BLaER1 treated with 17β-estradiol and CSF1 and Interleukin-3, amounts not matched to agents 10 nM and 100 nM (cell line): ENCODE measurements at regions not wholly inside any gene's neighbourhood (a gene's known extent, or its start where the extent isn't known, plus 50 kb on each side); places are given as distances from the start of the nearest gene placed in this dataset.
A peak's percentile ranks its signal among the peaks of the same experiment; 100 is the strongest.
"Not testable (repeated sequence)": the region's sequence is repeated elsewhere in the genome, so short reads cannot be mapped to it uniquely, and the experiment has no call there.

Experiments used
- H3K27ac ChIP-seq, 11 experiments: shearing (Covaris generic); formaldehyde crosslinking; 2 replicates each; pipeline ENCODE4 v1.8.1; 2022
- H3K27me3 ChIP-seq, 11 experiments: shearing (Covaris generic); formaldehyde crosslinking; 2 replicates each; pipeline ENCODE4 v1.8.1; 2022
- H3K36me3 ChIP-seq, 11 experiments: shearing (Covaris generic); formaldehyde crosslinking; 2 replicates each; pipeline ENCODE4 v1.8.1; 2022
- H3K4me1 ChIP-seq, 10 experiments: shearing (Covaris generic); formaldehyde crosslinking; 2 replicates each; pipeline ENCODE4 v1.8.1; 2022
- H3K4me2 ChIP-seq, 11 experiments: shearing (Covaris generic); formaldehyde crosslinking; 2 replicates each; pipeline ENCODE4 v1.8.1; 2022
- H3K4me3 ChIP-seq, 10 experiments: shearing (Covaris generic); formaldehyde crosslinking; 2 replicates each; pipeline ENCODE4 v1.8.1; 2022
- H3K9ac ChIP-seq, 11 experiments: shearing (Covaris generic); formaldehyde crosslinking; 2 replicates each; pipeline ENCODE4 v1.8.1; 2022
- H3K9me3 ChIP-seq, 11 experiments: shearing (Covaris generic); formaldehyde crosslinking; replicated peaks in 1 of 11; 2 replicates each; pipeline ENCODE4 v1.8.1; 2022
- H4K20me1 ChIP-seq, 11 experiments: shearing (Covaris generic); formaldehyde crosslinking; 2 replicates each; pipeline ENCODE4 v1.8.1; 2022
- Cebpa-rat ChIP-seq, 11 experiments: shearing (Covaris generic); IDR thresholded peaks; 2 replicates each; pipeline ENCODE4 v1.8.1; 2022

GRCh38 chr6:27782748-27783147 is 129.4 kb downstream of the OR2B2 start:
- Histone ChIP-seq H3K9ac (no peak overlapping the region), H4K20me1 (no peaks in the 10 kb centered on the region), H3K4me1 (peaks cover 0 to 4% (median 0%) of the 10 kb centered on the region in 10 experiments; a peak in 1 of 20 replicates), H3K9me3 (no peaks in the 10 kb centered on the region), H3K27ac (no peak overlapping the region), H3K36me3 (no peaks in the 10 kb centered on the region), H3K4me2 (no peak overlapping the region), H3K4me3 (no peak overlapping the region), H3K27me3 (no peaks in the 10 kb centered on the region)
- no peak for TF ChIP-seq Cebpa-rat (IDR thresholded peaks at IDR 0.05)

- Histone ChIP-seq H3K27ac (no peak overlapping the region), H3K4me2 (no peak overlapping the region), H3K36me3 (no peaks in the 10 kb centered on the region), H3K27me3 (no peaks in the 10 kb centered on the region), H3K9me3 (no peaks in the 10 kb centered on the region), H3K4me1 (peaks cover 0 to 34% (median 9%) of the 10 kb centered on the region in 10 experiments; a peak in 12 of 20 replicates), H3K9ac (no peak overlapping the region), H3K4me3 (no peak overlapping the region), H4K20me1 (no peaks in the 10 kb centered on the region)
- no peak for TF ChIP-seq Cebpa-rat (IDR thresholded peaks at IDR 0.05)
Measured at GRCh38 chr6:27778625-27779417, 133.4 kb downstream of the OR2B2 start.

DNA sequence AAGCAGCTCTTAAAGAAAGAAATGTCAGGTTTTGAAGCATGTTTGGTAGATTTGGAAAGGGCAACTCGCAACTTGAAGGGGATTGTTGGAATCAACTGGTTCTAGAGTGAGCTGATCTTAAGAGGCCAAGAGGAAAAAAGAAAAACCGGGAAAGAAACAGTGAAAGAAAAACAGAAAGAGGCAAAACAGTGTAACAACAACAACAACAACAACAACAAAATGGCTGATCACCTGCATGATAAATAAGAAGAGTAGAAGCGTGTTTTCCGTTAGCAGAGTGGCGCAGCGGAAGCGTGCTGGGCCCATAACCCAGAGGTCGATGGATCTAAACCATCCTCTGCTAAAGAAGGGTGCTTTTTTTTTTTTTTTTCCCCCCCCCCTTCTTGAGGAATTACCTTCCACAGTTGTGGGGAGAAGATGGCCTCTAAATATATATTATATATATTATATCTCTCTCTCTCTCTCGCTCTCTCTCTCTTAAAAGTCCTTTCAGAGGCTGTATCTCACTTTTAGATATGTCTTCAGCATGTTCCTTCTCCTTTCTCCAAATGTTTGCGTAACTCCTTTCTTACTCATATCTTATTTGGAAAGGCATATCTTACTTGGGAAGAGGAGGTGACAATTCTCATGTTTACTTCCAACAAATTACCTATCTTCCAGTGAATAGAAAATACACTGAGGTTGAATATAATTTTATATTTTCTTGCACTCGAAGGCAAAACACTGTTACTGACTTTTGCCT is 134.4 kb downstream of the OR2B2 start:
- no peaks in the 10 kb centered on the region for H3K9me3 ChIP-seq
- H3K36me3 ChIP-seq, result no peaks in the 10 kb centered on the region
- H3K27ac ChIP-seq, result no peak overlapping the region
- TF ChIP-seq Cebpa-rat (IDR thresholded peaks at IDR 0.05), result no peak
- peak overlapping the region in 3 of 11 experiments; percentile 7 to 39 (median 35); a peak in 3 of 22 replicates for H3K4me2 ChIP-seq
- no peaks in the 10 kb centered on the region for H3K27me3 ChIP-seq
- H3K4me1 ChIP-seq, result peaks cover 0 to 44% (median 17%) of the 10 kb centered on the region in 10 experiments; a peak in 12 of 20 replicates
- H3K9ac ChIP-seq, result no peak overlapping the region
- no peak overlapping the region for H3K4me3 ChIP-seq
- H4K20me1 ChIP-seq, result no peaks in the 10 kb centered on the region

DNA sequence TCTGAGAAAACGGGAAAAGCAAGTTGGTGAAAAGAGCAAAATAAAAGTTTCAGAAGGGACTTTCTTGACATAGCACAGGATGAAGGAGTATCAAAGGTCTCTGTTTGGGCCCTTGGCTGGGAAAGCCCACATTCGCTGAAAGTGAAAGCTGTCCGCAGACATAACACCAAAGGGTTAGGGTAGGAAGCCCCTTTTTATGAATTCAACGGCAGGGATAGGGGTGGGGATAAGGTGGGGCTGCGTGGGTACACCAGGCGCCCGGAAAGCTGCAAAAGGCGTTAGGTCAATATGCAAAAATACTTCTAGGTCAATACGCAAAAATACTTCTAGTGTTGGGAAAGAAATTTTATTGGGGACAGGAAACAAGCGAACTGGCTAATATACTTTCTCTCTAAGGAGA is 135.1 kb downstream of the OR2B2 start:
- Histone ChIP-seq H3K4me3 (no peak overlapping the region), H3K4me1 (peaks cover 0 to 51% (median 21%) of the 10 kb centered on the region in 10 experiments; a peak in 14 of 20 replicates), H3K9ac (no peak overlapping the region), H3K27ac (no peak overlapping the region), H3K9me3 (no peaks in the 10 kb centered on the region), H3K36me3 (no peaks in the 10 kb centered on the region), H4K20me1 (no peaks in the 10 kb centered on the region), H3K4me2 (0 out of 22 replicates have a peak overlapping the region, but pooled peaks of 1 of the 11 experiments have one; percentile 39), H3K27me3 (no peaks in the 10 kb centered on the region)
- TF ChIP-seq Cebpa-rat (IDR thresholded peaks at IDR 0.05), result no peak

- Histone ChIP-seq H3K9me3 (no peaks in the 10 kb centered on the region), H3K9ac (no peak overlapping the region), H3K4me1 (peaks cover 0 to 57% (median 25%) of the 10 kb centered on the region in 10 experiments; a peak in 14 of 20 replicates), H3K4me3 (no peak overlapping the region), H4K20me1 (no peaks in the 10 kb centered on the region), H3K27ac (no peak overlapping the region; a peak in 1 of 22 replicates), H3K36me3 (no peaks in the 10 kb centered on the region), H3K27me3 (no peaks in the 10 kb centered on the region), H3K4me2 (peak overlapping the region in 2 of 11 experiments; percentile 41 to 60; a peak in 2 of 22 replicates)
- TF ChIP-seq Cebpa-rat (IDR thresholded peaks at IDR 0.05), result no peak
Measured at GRCh38 chr6:27776504-27776903, 135.7 kb downstream of the OR2B2 start.

DNA sequence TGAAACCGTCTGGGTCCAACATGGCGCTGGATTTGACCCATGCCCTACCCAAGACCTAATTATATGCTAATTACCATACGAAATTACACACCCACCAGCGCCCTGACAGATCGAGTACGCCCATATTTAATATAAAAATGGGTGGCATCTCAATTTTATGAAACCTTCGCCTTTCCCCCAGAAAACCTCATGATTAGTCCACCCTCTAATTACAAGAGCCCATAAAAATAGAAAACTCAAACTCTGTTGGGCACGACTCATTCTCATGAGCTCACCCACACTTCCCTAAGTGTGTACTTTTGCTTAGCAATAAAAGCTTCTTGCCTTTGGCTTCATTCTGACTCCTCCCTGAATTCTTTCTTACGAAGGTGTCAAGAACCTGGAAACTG is 136.4 kb downstream of the OR2B2 start:
- H4K20me1 ChIP-seq, result no peaks in the 10 kb centered on the region
- H3K27ac ChIP-seq, result peak overlapping the region in 3 of 11 experiments; percentile 21 to 44 (median 40); a peak in 4 of 22 replicates
- H3K4me1 ChIP-seq, result peaks cover 0 to 64% (median 28%) of the 10 kb centered on the region in 10 experiments; a peak in 14 of 20 replicates
- H3K27me3 ChIP-seq, result no peaks in the 10 kb centered on the region
- no peaks in the 10 kb centered on the region for H3K9me3 ChIP-seq
- no peak overlapping the region for H3K4me3 ChIP-seq
- H3K36me3 ChIP-seq, result no peaks in the 10 kb centered on the region
- H3K4me2 ChIP-seq, result peak overlapping the region in 5 of 11 experiments; percentile 41 to 64 (median 51); a peak in 10 of 22 replicates
- no peak for TF ChIP-seq Cebpa-rat (IDR thresholded peaks at IDR 0.05)
- H3K9ac ChIP-seq, result no peak overlapping the region

DNA sequence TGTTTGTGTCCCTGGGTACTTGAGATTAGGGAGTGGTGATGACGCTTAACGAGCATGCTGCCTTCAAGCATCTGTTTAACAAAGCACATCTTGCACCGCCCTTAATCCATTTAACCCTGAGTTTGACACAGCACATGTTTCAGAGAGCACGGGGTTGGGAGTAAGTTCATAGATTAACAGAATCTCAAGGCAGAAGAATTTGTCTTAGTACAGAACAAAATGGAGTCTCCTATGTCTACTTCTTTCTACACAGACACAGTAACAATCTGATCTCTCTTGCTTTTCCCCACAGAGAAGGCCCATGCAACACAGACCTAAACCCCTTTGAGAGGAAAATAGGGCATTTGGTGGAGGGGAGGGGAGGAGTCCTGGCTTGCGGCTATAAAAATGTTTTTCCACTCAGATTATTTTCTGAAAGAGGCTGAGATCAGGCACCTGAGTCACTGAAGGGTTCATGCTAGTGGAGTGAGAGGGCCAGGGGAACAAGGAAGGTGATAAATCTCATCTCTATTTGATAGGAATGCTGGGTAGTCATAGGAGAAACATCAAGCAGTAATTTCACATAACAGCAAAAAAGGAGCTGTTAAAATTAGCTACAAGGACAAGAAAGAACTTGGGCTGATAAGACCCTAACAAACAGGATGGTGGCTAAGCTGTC is 136.9 kb downstream of the OR2B2 start:
- not testable (repeated sequence) for H3K9me3 ChIP-seq, H4K20me1 ChIP-seq, H3K4me3 ChIP-seq, H3K36me3 ChIP-seq, H3K9ac ChIP-seq, H3K27me3 ChIP-seq
- Histone ChIP-seq H3K27ac (peak overlapping the region in 3 of 11 experiments; percentile 21 to 44 (median 40); a peak in 4 of 22 replicates), H3K4me1 (peaks cover 0 to 66% (median 28%) of the 10 kb centered on the region in 10 experiments; a peak in 14 of 20 replicates), H3K4me2 (peak overlapping the region in 5 of 11 experiments; percentile 41 to 64 (median 51); a peak in 6 of 22 replicates)

- H3K27ac ChIP-seq, result peak overlapping the region in 3 of 11 experiments; percentile 54 to 76 (median 73); a peak in 6 of 22 replicates
- 0 out of 22 replicates have a peak overlapping the region, but pooled peaks of 1 of the 11 experiments have one; percentile 34 for H3K9ac ChIP-seq
- not testable (repeated sequence) for H3K9me3 ChIP-seq, H3K36me3 ChIP-seq, H3K27me3 ChIP-seq, H4K20me1 ChIP-seq, H3K4me3 ChIP-seq
- H3K4me2 ChIP-seq, result peak overlapping the region in 6 of 11 experiments; percentile 26 to 78 (median 64); a peak in 11 of 22 replicates
- H3K4me1 ChIP-seq, result peaks cover 0 to 66% (median 28%) of the 10 kb centered on the region in 10 experiments; a peak in 14 of 20 replicates
Measured at GRCh38 chr6:27774264-27774600, 138.0 kb downstream of the OR2B2 start.

DNA sequence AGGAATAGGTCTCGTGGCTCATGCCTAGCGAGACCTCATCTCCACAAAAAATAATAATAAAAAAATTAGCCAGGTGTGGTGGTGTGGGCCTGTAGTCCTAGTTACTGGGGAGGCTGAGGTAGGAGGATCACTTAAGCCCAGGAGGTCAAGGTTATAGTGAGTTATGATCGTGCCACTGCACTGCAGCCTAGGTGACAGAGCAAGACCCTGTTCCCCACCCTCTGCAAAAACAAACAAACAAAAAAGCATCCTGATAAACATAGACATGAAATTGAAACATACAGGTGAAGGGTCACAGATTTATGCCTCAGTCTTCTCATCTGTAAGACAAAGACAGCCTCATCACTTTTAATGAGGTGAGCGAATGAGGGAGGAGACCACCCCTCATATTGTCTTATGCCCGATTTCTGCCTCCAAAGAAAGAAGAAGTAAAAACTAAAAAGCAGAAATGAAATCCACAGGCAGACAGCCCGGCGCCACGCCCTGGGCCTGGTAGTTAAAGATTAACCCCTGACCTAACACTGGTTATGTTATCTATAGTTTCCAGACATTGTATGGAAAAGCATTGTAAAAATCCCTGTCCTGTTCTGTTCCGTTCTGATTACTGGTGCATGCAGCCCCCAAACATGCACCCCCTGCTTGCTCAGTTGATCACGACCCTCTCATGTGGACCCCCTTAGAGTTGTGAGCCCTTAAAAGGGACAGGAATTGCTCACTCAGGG is 138.5 kb downstream of the OR2B2 start:
- H3K36me3 ChIP-seq, H3K27me3 ChIP-seq, H3K9me3 ChIP-seq, H4K20me1 ChIP-seq, H3K4me3 ChIP-seq: not testable (repeated sequence)
- H3K4me2 ChIP-seq, result peak overlapping the region in 7 of 11 experiments; percentile 3 to 78 (median 63); a peak in 11 of 22 replicates
- H3K27ac ChIP-seq, result peak overlapping the region in 5 of 11 experiments; percentile 1 to 76 (median 54); a peak in 9 of 22 replicates
- peaks cover 0 to 66% (median 28%) of the 10 kb centered on the region in 10 experiments; a peak in 14 of 20 replicates for H3K4me1 ChIP-seq
- peak overlapping the region in 2 of 11 experiments; percentile 25 to 34; a peak in 3 of 22 replicates for H3K9ac ChIP-seq
